GM12873 (cell line): ENCODE measurements at regions not wholly inside any gene's neighbourhood (a gene's known extent, or its start where the extent isn't known, plus 50 kb on each side); places are given as distances from the start of the nearest gene placed in this dataset.

Experiments
- CTCF ChIP-seq: IDR thresholded peaks from 2 replicates; pipeline ENCODE4 v1.5.1; 2012; ENCODE audit warnings: low read depth, mild to moderate bottlenecking, moderate library complexity, low read length, control low read depth; ENCODE audit not compliant: insufficient read depth; ENCODE audit errors: missing control alignments

GRCh38 chr5:68708156-68708841 is 385.5 kb upstream of the SLC30A5 start:
- TF ChIP-seq CTCF = no peak

GRCh38 chr5:68708842-68709170 is 385.0 kb upstream of the SLC30A5 start:
- TF ChIP-seq CTCF = no peak

- no peak for TF ChIP-seq CTCF
Measured at GRCh38 chr5:68709239-68709638, 384.6 kb upstream of the SLC30A5 start.

- TF ChIP-seq CTCF = no peak
Measured at GRCh38 chr5:68710514-68710913, 383.3 kb upstream of the SLC30A5 start.

GRCh38 chr5:68711293-68712200 is 382.3 kb upstream of the SLC30A5 start:
- no peak for TF ChIP-seq CTCF

- no peak for TF ChIP-seq CTCF
Measured at GRCh38 chr5:68714810-68715209, 379.0 kb upstream of the SLC30A5 start.

- TF ChIP-seq CTCF = no peak
Measured at GRCh38 chr5:68720884-68721610, 372.8 kb upstream of the SLC30A5 start.
